T-helper 17 cell (primary cell): ENCODE measurements at regions not wholly inside any gene's neighbourhood (a gene's known extent, or its start where the extent isn't known, plus 50 kb on each side); places are given as distances from the start of the nearest gene placed in this dataset.
"Not testable (repeated sequence)": the region's sequence is repeated elsewhere in the genome, so short reads cannot be mapped to it uniquely, and the experiment has no call there.

ENCODE experiments used
- ATAC-seq: fragments of 150-1000 bp; cut with Tn5 transposase; 2 replicates; pipeline ENCODE4 v1.10.0; 2021; ENCODE audit warnings: mild to moderate bottlenecking, moderate library complexity
- DNase-seq, 3 donors: peaks; one replicate each; pipeline versions ENCODE4 v3.0.0 to v3.0.0-alpha.2; 2020 to 2021
- H3K9me3 ChIP-seq: one replicate; pipeline ENCODE4 v1.7.0; 2013; ENCODE audit warnings: low read length, mild to moderate bottlenecking; ENCODE audit not compliant: control insufficient read depth, poor library complexity, severe bottlenecking
- H3K27ac Mint-ChIP-seq: one replicate; pipeline ENCODE4 v1.8.0; 2022; ENCODE audit warnings: mild to moderate bottlenecking, moderate library complexity, mixed read lengths
- H3K27me3 Mint-ChIP-seq: one replicate; pipeline ENCODE4 v1.8.0; 2022; ENCODE audit warnings: mixed read lengths
- H3K36me3 Mint-ChIP-seq: one replicate; pipeline ENCODE4 v1.8.0; 2022; ENCODE audit warnings: low read depth, mixed read lengths
- H3K4me1 Mint-ChIP-seq: one replicate; pipeline ENCODE4 v1.8.0; 2022; ENCODE audit warnings: mild to moderate bottlenecking, mixed read lengths
- H3K4me3 Mint-ChIP-seq: one replicate; pipeline ENCODE4 v1.8.0; 2022; ENCODE audit warnings: mild to moderate bottlenecking, moderate library complexity, mixed read lengths

DNA sequence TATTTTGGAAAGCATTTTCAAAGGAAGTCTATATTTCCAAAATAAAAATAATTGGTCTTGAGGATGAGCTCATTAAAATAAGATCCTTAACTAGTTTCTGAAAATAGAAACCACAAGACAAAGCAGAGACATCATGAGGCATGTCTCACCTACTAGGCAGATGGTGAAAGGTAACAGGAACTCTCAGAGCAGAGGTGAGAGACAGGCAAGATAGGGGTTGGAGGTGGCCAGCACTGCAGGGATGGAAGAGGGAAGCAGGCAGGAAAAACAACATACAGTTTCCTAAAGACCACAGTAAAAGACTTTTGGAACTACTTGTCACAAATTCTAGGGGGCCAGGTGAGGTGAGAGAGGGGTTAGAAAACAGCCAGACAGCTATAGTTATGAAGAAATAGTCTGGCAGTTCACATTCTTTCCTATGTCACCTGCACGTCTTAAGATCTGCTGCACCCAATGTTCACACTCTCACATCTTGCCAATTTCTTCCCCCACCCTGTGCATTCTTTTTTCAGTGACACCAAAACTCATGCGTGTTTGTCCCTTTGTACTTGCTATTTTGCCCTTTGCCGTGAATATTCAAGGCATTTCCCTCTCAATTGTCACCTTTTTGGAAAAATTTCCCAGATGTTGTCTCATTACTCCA lies 341.7 kb upstream of the KITLG start:
- no peak overlapping the region for H3K27ac Mint-ChIP-seq
- H3K4me1 Mint-ChIP-seq, result no peaks in the 10 kb centered on the region
- peaks cover 10% of the 10 kb centered on the region for H3K27me3 Mint-ChIP-seq
- ATAC-seq (no peak), DNase-seq (no peak)
- H3K4me3 Mint-ChIP-seq, result no peak overlapping the region
- no peaks in the 10 kb centered on the region for H3K9me3 ChIP-seq
- H3K36me3 Mint-ChIP-seq, result no peaks in the 10 kb centered on the region

DNA sequence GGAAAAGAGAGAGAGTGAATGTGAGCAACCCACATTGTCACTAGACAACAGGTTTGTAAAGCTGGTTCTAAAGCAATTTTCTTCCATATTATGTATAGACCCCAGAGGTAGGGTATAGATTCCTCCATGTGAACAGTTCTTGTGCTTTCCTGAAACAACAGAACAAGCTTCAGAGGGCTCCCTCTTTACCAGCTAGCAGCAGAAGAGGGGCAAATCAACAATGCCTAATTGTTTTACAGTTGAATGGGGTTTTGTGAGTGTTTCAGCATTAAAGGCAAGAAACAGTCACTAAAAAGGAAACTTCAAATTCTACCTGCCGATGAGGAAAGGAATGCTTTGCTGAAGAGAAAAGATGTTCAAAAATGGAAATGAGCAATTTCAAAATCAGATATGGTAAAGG lies 341.2 kb upstream of the KITLG start:
- Mint-ChIP-seq H3K27me3 (peaks cover 10% of the 10 kb centered on the region), H3K36me3 (no peaks in the 10 kb centered on the region), H3K4me1 (no peaks in the 10 kb centered on the region), H3K27ac (no peak overlapping the region), H3K4me3 (no peak overlapping the region)
- no peak for ATAC-seq
- no peak for DNase-seq
- no peaks in the 10 kb centered on the region for H3K9me3 ChIP-seq

DNA sequence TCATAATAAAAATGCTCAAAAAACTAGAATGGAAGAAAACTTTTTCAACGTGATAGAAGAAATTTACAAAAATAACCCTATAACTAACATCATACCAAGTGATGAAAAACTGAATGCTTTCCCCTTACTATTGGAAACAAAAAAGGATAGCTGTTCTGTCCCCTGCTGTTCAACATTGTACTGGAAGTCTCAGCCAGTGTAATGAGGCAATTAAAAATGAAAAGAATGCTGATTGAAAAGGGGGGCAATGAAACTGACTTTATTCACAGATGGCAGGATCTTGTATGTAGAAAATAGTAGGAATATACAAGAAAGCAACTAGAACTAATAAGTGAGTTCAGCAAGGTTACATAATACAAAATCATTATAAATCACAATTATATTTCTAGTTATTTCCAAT lies 337.9 kb upstream of the KITLG start:
- H3K27ac Mint-ChIP-seq, result no peak overlapping the region
- ATAC-seq (no peak), DNase-seq (no peak)
- H3K27me3 Mint-ChIP-seq, result peaks cover 10% of the 10 kb centered on the region
- no peaks in the 10 kb centered on the region for H3K4me1 Mint-ChIP-seq
- H3K9me3 ChIP-seq, result no peaks in the 10 kb centered on the region
- no peak overlapping the region for H3K4me3 Mint-ChIP-seq
- no peaks in the 10 kb centered on the region for H3K36me3 Mint-ChIP-seq

DNA sequence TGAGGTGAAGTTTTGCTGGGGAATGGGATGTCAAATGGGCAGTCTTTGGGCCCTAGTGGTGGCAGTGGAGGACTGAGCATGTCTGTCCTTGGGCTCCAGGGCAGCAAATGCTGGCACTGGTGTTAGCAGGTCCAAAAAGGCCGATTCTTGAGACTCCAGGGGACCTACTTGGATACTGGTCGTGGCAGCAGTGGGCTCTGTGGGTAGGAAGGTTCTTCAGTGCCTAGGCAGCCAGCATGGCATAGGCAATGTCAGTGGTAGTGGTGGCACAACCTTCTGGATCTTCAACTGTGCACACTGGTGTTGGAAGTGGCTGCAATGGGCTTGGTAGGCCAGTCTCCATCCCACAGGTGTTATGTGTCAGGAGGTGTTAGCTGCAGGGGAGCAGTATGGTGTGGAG lies 334.7 kb upstream of the KITLG start:
- ATAC-seq (no peak), DNase-seq (no peak)
- H3K4me3 Mint-ChIP-seq, result no peak overlapping the region
- H3K9me3 ChIP-seq, result no peaks in the 10 kb centered on the region
- H3K4me1 Mint-ChIP-seq, result no peaks in the 10 kb centered on the region
- no peaks in the 10 kb centered on the region for H3K36me3 Mint-ChIP-seq
- no peak overlapping the region for H3K27ac Mint-ChIP-seq
- no peaks in the 10 kb centered on the region for H3K27me3 Mint-ChIP-seq

DNA sequence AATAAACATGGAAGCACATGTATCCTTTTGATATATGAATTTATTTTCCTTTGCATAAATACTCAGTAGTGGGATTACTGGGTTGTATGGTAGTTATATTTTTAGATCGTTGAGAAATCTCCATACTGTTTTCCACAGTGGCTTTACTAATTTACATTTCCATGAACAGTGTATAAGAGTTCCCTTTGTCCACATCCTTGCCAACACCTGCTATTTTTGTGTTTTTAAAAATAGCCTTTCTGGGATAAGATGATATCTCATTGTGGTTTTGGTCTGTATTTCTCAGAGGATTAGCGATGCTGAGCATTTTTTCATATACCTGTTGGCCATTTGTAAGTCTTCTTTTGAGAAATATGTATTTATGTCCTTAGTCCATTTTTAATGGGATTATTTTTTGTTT lies 329.2 kb upstream of the KITLG start:
- Mint-ChIP-seq H3K36me3 (no peaks in the 10 kb centered on the region), H3K4me1 (no peaks in the 10 kb centered on the region), H3K27ac (no peak overlapping the region), H3K27me3 (no peaks in the 10 kb centered on the region), H3K4me3 (no peak overlapping the region)
- no peak for ATAC-seq
- H3K9me3 ChIP-seq, result no peaks in the 10 kb centered on the region
- DNase-seq, result no peak

DNA sequence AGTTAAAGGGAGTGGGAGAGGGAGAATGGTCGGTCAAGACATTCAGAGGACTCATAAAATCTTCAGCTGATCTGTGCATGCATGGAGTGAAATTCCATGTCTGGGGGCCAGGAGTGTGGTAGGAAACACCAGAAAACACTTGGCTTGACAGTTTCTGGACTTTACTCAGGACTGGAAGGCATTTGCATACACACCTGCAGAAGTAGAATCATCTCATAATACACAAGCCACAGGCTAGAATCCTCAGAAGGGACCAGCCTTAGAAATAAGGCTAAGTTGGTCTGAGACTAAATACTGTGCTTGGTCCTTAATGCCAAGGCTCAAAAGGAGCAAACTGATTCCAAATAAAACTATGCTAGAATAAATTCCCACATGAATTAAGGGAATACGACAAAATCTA lies 328.1 kb upstream of the KITLG start:
- Mint-ChIP-seq H3K36me3 (no peaks in the 10 kb centered on the region), H3K4me3 (no peak overlapping the region), H3K4me1 (no peaks in the 10 kb centered on the region), H3K27ac (no peak overlapping the region), H3K27me3 (no peaks in the 10 kb centered on the region)
- ATAC-seq (no peak), DNase-seq (no peak)
- no peaks in the 10 kb centered on the region for H3K9me3 ChIP-seq

DNA sequence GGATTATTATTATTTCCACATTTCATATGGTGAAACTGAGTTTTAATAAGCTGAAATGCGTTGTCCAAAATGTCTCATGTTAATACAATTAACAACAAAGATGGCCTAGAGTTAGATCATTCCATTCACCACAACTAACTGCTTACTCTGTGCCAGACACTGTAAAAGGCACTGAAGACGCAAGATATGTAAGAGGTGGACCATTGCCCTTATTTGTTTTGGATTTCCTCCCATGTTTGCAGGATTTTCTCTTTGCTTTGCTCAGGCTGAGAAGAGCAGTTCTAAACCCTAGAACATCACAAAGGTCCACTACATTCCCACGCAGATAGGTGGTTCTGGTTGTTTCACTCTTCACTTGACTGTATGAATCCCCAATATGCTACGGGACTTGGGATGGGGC lies 324.4 kb upstream of the KITLG start:
- Mint-ChIP-seq H3K36me3 (no peaks in the 10 kb centered on the region), H3K4me3 (no peak overlapping the region), H3K27me3 (peaks cover 2% of the 10 kb centered on the region), H3K27ac (no peak overlapping the region), H3K4me1 (no peaks in the 10 kb centered on the region)
- DNase-seq (no peak), ATAC-seq (no peak)
- H3K9me3 ChIP-seq, result no peaks in the 10 kb centered on the region

DNA sequence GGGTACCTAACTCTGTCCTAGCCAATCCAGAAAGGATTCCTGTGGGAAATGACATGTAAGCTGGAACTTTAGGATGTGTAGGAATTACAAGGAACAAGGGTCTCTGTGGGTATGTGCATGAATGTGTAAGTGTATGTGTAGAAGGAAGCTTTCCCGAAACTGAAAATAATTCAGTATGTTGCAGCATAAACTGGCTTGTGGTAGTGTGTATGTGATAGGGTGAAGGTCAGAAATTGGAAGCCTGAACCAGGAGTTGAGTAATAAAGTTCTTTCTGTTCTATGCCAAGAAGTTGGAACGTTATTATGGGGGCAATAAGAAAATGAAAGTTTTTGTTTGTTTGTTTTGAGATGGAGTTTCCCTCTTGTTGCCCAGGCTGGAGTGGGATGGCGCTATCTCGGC lies 323.1 kb upstream of the KITLG start:
- Mint-ChIP-seq H3K36me3 (no peaks in the 10 kb centered on the region), H3K4me3 (no peak overlapping the region), H3K27ac (no peak overlapping the region), H3K27me3 (peaks cover 6% of the 10 kb centered on the region), H3K4me1 (no peaks in the 10 kb centered on the region)
- DNase-seq, result no peak
- no peak for ATAC-seq
- no peaks in the 10 kb centered on the region for H3K9me3 ChIP-seq

DNA sequence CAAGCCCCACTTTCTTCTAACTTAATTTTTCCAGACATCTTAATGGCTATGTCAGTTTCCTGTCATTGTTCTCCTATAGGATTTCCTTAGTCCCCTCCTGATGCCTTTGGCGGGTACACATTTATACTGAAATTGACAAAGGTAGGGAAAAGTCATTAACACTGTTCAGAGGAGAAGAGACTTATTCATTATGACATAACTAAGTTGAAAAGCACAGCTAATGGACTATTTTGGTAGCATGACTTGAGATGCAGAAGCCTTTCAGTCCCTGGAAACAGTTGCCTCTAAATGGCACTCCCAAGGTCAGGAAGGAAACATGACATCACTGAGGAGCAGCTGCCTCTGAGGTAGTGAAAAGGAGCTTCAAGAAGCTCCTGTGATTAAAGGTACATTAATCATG lies 317.5 kb upstream of the KITLG start:
- no peaks in the 10 kb centered on the region for H3K36me3 Mint-ChIP-seq
- no peak overlapping the region for H3K27ac Mint-ChIP-seq
- H3K4me1 Mint-ChIP-seq, result no peaks in the 10 kb centered on the region
- peaks cover 6% of the 10 kb centered on the region for H3K27me3 Mint-ChIP-seq
- no peak overlapping the region for H3K4me3 Mint-ChIP-seq
- DNase-seq, result no peak
- H3K9me3 ChIP-seq, result no peaks in the 10 kb centered on the region
- no peak for ATAC-seq

DNA sequence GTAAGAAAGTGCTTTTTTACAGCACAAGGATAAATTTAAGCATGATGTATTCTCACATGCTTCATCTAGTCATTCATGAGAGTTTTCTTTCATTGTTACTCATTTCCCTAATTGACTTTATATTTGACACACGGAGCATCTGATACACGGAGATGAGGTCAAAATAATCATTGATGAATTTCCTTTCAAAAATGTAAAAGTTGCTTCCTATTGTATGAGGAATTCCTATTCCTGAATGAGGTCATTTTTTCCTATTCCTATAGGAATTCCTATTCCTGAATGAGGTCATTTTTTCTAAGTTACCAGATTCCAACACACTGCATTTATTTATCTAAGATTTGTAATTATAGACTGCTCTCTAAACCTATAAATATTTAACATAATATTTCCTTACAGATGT lies 316.7 kb upstream of the KITLG start:
- no peak for DNase-seq
- no peak for ATAC-seq
- Mint-ChIP-seq H3K27me3 (peaks cover 6% of the 10 kb centered on the region), H3K4me1 (no peaks in the 10 kb centered on the region), H3K27ac (no peak overlapping the region), H3K36me3 (no peaks in the 10 kb centered on the region), H3K4me3 (no peak overlapping the region)
- no peaks in the 10 kb centered on the region for H3K9me3 ChIP-seq

DNA sequence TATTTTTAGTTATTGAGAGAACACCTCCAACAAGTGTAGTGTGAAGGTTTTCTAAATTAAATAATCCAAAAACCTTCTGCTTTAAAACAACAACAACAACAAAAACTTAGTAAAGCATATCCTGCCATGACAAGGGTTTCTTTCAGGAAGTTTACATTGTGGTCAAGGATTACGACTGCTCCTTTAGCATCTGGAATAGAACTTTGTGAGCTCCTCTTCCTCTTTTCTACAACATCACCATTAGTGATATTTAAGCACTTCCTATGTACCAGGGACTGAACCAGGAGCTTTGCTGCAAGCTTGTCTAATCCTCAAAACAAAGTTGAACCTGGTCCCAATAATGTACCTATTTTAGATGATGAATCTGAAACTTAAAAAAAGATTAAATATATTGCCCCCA lies 315.4 kb upstream of the KITLG start:
- no peak overlapping the region for H3K27ac Mint-ChIP-seq
- no peaks in the 10 kb centered on the region for H3K36me3 Mint-ChIP-seq
- H3K9me3 ChIP-seq, result no peaks in the 10 kb centered on the region
- H3K27me3 Mint-ChIP-seq, result peaks cover 6% of the 10 kb centered on the region
- DNase-seq (no peak), ATAC-seq (no peak)
- H3K4me1 Mint-ChIP-seq, result no peaks in the 10 kb centered on the region
- no peak overlapping the region for H3K4me3 Mint-ChIP-seq

DNA sequence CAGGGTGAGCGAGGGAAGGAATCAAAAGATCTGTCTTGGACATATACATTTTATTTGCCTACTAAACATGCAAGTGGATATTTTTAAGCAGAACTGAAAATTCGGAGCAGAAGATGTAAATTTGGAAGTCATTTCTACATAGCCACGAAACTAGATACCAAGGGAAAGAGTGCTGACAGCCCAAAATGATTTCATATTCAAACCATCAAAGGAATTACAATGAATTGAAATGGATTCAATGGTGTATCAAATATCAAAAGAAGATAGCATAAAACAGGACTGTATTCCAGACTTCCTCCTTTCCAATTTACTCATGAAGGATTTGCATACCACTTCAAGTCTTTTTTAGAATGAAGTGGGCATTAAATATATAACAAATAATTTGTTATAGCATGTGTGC lies 313.5 kb upstream of the KITLG start:
- no peaks in the 10 kb centered on the region for H3K27me3 Mint-ChIP-seq
- ATAC-seq, result no peak
- no peak for DNase-seq
- no peak overlapping the region for H3K27ac Mint-ChIP-seq
- no peaks in the 10 kb centered on the region for H3K4me1 Mint-ChIP-seq
- no peaks in the 10 kb centered on the region for H3K9me3 ChIP-seq
- no peaks in the 10 kb centered on the region for H3K36me3 Mint-ChIP-seq
- no peak overlapping the region for H3K4me3 Mint-ChIP-seq

DNA sequence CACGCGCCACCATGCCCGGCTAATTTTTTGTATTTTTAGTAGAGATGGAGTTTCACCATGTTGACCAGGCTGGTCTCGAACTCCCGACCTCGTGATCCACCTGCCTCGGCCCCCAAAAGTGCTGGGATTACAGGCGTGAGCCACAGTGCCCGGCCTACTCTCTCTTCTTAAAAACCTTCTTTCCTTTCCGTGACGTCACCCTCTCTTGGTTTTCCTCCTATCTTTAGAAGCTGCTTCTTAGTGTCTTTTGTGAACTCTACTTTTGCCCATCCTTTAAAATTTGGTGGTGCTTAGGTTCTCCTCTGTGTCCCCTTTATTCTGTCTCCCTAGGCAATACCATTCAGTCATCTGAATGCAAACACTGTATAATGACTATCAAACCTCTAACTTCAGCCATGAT lies 311.2 kb upstream of the KITLG start:
- not testable (repeated sequence) for H3K4me1 Mint-ChIP-seq, H3K36me3 Mint-ChIP-seq, H3K4me3 Mint-ChIP-seq, H3K27ac Mint-ChIP-seq, ATAC-seq, H3K27me3 Mint-ChIP-seq, DNase-seq, H3K9me3 ChIP-seq

DNA sequence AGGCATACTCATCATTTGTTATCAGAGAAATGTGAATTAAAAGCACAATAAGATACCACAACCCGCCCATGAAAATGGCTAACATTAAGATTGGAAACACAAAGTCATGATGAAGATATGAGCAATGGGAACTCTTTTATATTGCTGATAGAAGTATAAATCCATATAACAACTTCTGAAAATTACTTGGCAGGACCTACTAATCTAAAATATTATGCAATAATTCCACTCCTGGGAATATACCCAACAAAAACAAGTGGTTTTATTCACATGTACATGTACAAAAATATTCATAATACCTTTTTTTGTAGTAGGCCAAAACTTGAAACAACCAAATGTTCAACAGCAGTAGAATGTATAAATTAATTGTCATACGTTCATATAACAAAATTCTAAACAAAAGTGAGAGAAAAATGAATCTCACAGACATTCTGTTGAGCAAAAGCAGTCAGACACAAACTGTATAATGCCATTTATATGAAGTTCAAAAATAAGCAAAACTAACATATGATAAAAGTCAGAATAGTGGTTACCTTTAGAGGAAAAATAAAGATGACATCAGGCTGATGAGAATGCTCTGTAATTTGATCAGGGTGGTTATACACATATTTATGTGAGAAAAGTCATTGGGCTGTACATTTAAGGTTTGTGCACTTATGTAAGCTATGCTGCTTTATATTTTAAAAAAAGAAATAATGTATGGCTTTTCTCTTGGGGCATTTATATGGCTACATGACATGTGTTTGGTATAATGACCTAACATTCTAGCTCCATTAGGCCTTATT lies 309.2 kb upstream of the KITLG start:
- DNase-seq, result no peak
- Mint-ChIP-seq H3K4me3 (no peak overlapping the region), H3K36me3 (no peaks in the 10 kb centered on the region), H3K4me1 (no peaks in the 10 kb centered on the region), H3K27me3 (no peaks in the 10 kb centered on the region), H3K27ac (no peak overlapping the region)
- no peaks in the 10 kb centered on the region for H3K9me3 ChIP-seq
- ATAC-seq, result no peak
